HG03135 (cell line): ENCODE measurements at regions not wholly inside any gene's neighbourhood (a gene's known extent, or its start where the extent isn't known, plus 50 kb on each side); places are given as distances from the start of the nearest gene placed in this dataset.
"Not testable (repeated sequence)": the region's sequence is repeated elsewhere in the genome, so short reads cannot be mapped to it uniquely, and the experiment has no call there.

Experiments used
- ATAC-seq: cut with Tn5 transposase; IDR thresholded peaks from one replicate; pipeline ENCODE4 v1.9.1; 2021; ENCODE audit warnings: mild to moderate bottlenecking, moderate library complexity; ENCODE audit not compliant: unreplicated experiment

DNA sequence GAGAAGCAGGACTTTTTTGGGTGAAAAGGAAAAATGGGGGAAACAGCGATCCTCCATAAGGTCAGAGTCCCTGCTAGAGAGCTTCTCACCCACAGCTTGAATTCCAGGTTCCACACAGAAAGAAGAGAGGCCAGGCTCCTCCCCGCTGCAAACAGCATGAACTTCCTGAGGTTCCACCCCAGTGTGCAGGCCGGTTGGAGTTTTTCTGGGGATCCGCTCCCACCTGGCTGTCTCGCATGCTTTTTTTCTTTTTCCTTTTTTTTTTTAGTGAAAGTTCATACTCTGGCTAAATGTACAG, 595.1 kb upstream of the ZP4 start:
- no peak for ATAC-seq

GRCh38 chr1:238485057-238485911, 594.6 kb upstream of the ZP4 start:
- ATAC-seq: no peak

GRCh38 chr1:238484121-238484520, 593.4 kb upstream of the ZP4 start:
- no peak for ATAC-seq

GRCh38 chr1:238476841-238477240, 586.1 kb upstream of the ZP4 start:
- no peak for ATAC-seq

- no peak for ATAC-seq
These were observed 585.0 kb upstream of the ZP4 start for GRCh38 chr1:238475712-238476111.

DNA sequence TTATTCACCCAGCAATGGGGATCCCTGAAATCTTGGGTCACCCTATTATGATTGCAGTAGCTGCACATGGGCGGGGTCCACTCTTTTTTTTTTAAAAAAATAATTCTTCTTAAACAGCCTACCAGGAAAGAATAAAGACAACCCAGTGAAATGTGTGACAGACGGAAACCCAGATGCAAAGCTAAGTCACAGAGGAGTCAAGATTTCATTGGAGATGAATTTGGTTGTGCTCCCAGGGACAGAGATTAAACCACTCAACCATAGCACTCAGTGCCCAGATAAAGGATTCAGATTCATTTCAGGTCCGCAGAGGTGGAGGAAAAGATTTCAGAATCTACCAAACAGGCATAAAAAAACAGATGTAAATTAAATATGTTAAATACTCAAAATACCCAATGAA, 583.5 kb upstream of the ZP4 start:
- no peak for ATAC-seq

- ATAC-seq: no peak
These were observed 578.5 kb upstream of the ZP4 start for GRCh38 chr1:238469146-238469631.

GRCh38 chr1:238468068-238468467, 577.3 kb upstream of the ZP4 start:
- ATAC-seq: no peak

GRCh38 chr1:238466459-238466858, 575.7 kb upstream of the ZP4 start:
- ATAC-seq: no peak

- no peak for ATAC-seq
These were observed 574.7 kb upstream of the ZP4 start for GRCh38 chr1:238465449-238465848.

DNA sequence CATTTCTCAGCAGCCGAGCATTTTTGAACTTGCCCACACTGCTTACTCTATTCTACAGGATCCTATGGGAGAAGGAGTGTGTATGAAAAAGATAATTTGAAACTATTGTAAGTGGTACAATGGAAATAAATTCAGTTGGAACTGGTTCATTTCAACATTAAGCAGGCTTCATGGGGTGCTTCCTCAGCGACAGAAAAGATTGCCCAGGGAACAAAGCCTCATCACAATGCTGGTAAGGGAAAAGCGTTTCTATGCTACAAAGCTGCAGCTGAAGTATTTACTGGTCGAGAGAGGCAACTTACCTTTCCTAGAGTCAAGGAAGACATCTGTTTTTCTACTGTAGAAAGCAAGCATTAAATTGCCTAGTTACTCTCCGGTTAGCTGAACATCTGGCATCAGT, 568.2 kb upstream of the ZP4 start:
- ATAC-seq: no peak

GRCh38 chr1:238457610-238458009, 566.9 kb upstream of the ZP4 start:
- ATAC-seq: no peak

DNA sequence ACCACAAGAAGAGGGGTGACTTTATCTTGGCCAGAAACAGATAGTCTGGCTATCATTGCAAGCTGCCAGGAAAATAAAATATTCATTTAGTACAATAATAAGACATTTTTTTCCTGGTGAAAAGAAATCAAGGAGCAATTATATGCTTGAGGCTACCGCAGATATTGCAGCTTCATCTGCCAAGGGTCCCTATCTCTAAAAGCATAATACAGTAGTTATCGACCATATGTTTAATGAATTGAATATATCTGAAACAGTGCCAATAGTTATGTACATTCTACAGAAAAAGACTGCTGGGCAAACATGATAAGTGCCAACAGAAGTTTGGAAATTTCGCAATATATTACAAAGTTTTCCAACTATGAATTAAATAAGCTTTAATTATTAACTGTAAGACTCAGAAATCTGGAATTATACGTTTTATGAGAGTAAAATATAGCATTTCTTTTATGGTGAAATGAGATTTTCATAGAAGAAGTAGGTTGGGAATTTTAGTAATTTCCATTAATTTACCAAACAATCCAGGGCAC, 561.1 kb upstream of the ZP4 start:
- ATAC-seq: no peak

DNA sequence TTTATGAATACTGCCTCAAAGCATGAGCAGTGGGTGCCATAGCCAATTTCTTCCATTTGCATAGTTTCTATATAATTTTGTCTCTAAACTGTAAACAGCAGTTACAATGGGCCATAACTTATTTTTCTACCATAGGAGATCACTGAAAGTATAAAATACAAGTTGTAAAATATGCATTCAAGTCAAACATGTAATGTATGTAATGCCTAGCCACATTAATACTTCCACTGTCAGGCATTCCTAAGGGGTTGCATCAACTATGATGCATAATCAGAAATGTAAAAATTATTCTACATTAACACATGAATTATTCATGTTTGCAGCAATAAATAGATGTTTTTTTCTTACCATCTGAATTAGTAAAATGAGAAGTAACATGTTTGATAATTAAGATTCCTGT, 560.3 kb upstream of the ZP4 start:
- no peak for ATAC-seq

GRCh38 chr1:238443687-238444086, 553.0 kb upstream of the ZP4 start:
- no peak for ATAC-seq

DNA sequence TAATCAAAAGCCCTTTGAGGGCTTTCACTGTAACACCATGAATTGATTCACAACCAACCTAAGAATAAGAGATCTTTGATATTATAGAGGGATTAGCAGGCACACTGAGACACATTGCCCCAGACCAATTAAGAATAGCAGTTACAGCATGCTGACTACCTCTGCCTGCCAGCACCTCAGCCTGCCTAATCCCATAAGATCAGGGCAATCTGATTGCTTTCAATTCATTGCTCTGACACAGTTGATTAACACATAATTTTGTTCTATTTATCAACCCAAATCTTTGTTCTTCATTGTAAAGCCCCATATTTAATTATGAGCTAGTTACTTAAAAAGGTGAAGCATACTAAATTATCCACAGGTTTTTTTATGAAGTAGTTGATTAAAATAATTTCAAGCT, 548.8 kb upstream of the ZP4 start:
- no peak for ATAC-seq

DNA sequence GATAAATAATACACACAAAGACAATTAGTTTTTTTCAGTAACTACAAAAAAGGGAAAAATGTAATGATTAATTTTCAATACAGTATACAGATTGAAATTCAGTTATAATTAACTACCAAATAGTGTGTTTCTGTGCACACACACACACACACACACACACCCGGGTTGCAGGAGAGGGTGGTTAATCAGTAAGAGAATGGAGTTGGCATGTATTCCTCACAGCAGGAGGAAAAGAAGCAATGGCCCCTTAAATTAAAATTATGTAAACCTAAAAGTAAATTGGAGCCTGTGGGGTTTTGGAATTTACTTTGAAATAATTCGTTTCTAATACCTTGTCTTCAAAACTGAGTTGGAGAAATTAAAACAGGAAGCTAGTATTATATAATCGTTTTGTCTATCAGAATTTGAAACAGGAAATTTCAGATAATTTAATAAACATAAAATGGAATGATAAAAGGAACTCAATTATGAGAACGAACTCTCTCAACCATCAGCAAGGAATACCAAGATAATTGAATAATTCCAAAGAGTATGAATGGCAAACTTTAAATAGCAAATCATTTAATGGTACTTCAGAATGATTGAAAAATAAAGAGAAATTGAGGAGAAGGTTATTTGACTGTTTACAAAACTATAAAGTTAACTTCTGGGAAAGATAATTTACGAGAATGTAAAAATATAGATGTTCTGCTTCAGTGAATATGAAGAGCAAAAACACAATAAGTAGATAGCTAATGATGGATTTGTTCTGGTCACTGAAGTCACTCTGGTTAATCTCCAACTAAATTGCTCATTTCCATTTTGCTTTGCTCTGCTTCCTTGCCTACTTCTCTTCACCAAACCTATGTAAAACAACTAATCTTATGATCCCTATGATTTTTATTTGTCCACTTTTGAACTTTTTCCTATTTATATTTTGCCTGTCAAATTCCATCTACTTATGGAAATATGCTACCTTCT, 547.9 kb upstream of the ZP4 start:
- no peak for ATAC-seq

DNA sequence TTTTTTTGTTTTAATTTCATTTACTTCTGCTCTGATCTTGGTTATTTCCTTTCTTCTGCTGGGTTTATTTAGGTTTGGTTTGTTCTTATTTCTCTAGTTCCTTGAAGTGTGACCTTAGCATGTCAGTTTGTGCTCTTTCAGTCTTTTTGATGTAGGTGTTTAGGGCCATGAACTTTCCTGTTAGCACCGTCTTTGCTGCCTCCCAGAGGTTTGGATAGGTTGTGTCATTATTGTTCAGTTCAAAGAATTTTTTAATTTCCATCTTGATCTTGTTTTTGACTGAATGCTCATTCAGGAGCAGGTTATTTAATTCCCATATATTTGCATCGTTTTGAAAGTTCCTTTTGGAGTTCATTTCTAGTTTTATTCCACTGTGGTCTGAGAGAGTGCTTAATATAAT, 539.0 kb upstream of the ZP4 start:
- not testable (repeated sequence) for ATAC-seq

- ATAC-seq: no peak
These were observed 528.5 kb upstream of the ZP4 start for GRCh38 chr1:238419209-238419608.

DNA sequence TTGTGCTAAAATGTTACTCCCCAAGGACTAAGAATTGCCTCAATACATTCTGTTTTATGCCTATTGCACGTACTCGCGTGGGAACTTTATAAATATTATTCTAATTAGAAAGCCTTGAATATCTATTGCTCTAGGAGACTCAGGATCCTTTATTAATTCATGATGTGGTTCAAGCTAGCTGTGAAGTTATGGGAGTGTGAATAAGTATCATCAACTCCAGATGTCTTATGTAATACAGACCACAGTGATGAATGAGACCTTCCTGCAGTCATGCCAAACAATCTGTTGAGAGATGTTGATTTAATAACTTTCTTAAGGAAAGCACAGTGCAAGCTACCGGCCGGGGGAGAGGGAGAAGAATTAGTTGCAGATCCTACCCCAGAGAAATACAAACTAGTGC, 519.2 kb upstream of the ZP4 start:
- no peak for ATAC-seq

GRCh38 chr1:238409191-238409850, 518.6 kb upstream of the ZP4 start:
- ATAC-seq: no peak
